ENCODE measurements at regions not wholly inside any gene's neighbourhood (a gene's known extent, or its start where the extent isn't known, plus 50 kb on each side); places are given as distances from the start of the nearest gene placed in this dataset.

DNA sequence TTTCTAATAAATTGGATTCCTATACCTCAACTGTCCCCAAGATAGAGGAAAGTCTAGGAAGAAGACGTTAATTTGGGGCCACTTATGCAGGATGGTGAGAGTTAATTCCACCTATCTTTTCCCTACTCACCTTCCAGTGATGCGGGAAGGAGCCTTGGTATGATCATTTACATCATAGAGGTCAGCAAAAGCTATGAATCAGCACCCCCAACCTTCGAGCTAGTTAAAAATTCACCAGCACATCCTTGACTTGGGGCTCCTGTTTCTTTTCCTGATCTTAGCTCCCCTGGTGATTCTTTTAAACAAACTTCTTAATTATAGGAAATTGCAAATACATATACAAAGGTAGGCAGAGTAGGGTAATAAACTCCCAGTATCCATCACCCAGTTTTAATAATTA, 366.6 kb downstream of the SOX2 start:
- DNase-seq (ENCODE audit: low spot score): no peak

GRCh38 chr3:182078929-182079328, 367.2 kb downstream of the SOX2 start:
- DNase-seq (ENCODE audit: low spot score): no peak

GRCh38 chr3:182081096-182081495, 369.4 kb downstream of the SOX2 start:
- DNase-seq (ENCODE audit: low spot score): no peak

GRCh38 chr3:182083112-182083511, 371.4 kb downstream of the SOX2 start:
- DNase-seq (ENCODE audit: low spot score): no peak

DNA sequence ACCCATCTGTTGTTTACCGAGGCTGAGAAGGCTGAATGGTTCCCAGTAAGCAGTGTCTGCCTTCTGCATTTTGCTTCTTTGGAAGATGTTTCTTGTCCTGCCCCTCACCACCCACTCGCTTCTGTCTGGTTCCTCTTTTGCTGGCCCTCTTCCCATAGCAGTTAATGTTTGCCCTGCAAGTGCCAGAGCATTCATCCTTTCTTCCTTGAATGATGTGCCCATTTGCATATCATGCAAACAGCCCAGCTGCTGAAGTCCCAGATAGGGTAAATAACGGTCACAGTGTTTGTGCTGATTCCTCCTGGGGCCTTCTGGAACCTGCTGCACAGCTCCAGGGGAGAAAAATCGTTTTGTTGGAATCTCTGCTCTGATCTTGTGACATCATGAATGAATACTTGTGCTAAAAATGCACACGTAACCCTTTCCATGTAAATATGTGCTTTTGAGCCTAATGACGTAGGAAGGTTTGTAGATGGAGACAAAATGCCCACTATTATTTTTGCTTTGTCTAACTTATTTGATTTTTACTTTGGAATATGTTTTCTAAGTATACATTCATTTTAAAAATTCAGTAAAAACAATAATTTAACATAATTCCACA, 381.0 kb downstream of the SOX2 start:
- no peak for DNase-seq (ENCODE audit: low spot score)

DNA sequence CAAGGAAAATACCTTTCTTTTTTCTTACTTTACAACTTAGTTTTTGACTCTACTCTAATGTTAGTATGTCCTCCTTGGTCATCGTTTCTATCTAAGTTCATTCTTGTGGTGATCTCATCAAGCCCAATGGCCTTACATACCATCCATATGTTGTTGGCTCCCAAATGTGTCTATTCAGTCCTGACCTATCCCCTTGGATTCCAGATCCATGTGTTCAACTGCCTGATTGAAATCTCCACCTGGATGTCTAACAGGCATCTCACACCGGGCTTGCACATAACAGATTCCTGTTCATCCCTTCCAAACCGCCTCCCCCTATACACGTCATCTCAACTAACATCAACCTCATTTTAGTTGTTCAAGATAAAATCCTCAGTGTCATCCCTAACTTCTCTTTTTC, 382.6 kb downstream of the SOX2 start:
- DNase-seq (ENCODE audit: low spot score): no peak

GRCh38 chr3:182104881-182105280, 393.2 kb downstream of the SOX2 start:
- no peak for DNase-seq (ENCODE audit: low spot score)

DNA sequence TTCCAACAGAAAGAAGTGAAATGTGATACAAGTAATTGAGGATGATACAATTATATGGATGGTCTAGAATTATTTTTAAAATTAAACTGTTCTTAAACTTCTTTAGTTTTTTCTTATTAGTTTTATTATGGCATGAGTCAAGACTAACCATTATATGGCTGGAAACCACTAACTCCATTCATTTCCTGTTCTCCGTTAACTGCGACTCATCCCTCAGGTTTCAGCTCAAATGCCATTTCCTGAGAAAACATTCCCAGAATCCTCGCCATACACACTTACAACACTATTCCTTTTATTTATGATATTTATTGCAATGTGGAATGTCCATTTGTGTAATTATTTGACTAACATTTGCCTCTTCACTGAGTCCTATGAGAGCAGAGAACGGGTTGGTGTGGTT, 394.1 kb downstream of the SOX2 start:
- no peak for DNase-seq (ENCODE audit: low spot score)

DNA sequence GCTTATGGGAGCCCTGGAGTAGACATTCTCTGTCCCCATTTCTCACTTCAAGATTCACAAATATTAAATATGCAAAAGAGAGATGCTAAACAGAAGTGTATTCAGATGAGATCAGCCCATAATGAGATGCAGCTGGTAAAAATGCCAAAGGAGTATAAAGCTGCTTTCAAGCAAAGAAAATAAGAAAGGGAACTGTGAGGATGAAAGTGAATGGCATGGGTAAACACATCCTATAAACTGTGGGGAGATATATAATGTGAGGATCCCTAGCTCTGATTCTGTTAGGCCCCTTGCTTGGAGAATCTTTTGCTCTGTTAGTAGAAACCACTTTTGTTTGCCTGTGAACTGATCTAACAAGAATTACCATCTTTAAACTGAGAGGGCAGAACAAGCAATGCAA, 396.6 kb downstream of the SOX2 start:
- no peak for DNase-seq (ENCODE audit: low spot score)

DNA sequence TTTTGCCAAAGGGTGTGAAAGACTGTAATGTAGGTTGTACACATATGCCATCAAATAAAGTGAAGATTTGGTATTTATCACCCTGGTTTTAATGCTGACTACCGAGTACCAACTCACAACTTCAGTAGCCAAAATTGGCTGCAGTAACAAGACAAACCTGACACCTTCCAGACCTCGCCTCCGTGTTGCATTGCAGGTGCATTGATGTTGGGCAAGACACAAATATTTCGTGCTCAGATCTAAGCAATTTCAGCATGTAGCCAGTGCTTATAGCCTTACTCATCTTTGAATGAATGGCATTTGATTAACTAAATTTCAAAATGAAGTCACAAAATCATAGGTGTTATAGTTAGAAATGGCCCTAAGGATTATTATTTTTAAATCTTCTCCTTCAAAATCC, 400.2 kb downstream of the SOX2 start:
- no peak for DNase-seq (ENCODE audit: low spot score)

GRCh38 chr3:182115328-182116015, 403.7 kb downstream of the SOX2 start:
- no peak for DNase-seq (ENCODE audit: low spot score)

GRCh38 chr3:182116386-182116785, 404.7 kb downstream of the SOX2 start:
- no peak for DNase-seq (ENCODE audit: low spot score)

- no peak for DNase-seq (ENCODE audit: low spot score)
Observed at GRCh38 chr3:182117131-182117530, 405.4 kb downstream of the SOX2 start.

DNA sequence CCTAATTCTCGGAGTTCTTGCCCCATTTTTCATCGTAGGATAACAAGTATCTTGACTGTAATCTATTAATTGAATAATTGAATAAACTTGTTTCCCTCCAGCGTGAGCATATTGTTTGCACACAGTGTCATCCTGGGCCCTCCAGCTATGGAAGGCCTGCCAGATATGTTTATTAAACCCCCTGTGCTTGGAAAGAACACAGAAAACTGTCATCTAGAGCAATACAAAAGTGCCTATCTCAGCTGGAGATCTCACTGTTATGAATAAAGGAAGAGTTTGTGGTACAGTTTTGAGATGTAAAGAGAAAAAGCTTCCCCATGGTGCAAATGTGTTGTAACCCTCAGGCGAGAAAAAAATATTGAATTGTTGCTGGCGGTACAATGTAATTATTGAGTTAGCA, 405.9 kb downstream of the SOX2 start:
- DNase-seq (ENCODE audit: low spot score): no peak

DNA sequence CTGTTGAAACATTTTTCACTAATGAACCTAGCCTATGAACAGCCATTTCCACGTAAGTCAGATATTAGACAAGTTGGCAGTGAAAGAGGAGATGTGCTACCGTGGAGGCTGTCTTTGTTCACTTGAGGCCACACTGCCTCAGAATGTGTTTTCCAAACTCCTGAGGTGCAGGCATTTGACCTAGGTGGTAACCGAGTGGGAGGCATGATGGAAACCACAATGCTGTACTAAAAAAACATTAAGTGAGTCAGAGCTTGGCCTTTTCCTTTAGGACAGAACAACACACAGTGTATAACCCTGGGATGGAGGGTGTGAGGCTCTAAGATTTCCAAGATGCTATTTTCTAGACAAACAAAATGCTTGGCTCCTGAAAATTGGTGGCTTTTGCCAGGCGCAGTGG, 406.3 kb downstream of the SOX2 start:
- no peak for DNase-seq (ENCODE audit: low spot score)

DNA sequence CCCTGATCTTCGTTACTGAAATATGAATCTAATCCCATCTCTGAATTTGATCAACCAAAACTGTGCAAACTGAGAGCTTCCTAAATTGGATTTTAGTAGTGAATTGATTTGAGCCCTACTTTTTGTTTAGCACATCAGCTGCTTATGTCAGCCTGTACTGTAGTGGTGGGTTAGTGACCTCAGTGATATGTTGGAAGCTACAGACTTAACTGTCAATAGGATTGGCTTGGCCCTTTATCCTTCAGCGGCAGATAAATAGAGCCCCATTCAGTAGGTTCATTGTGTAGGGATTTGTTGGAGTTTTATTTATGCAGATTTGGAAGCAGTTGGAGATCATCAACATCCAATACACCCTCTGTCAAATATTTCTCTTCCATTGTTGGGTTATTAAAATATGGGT, 409.7 kb downstream of the SOX2 start:
- no peak for DNase-seq (ENCODE audit: low spot score)

GRCh38 chr3:182122779-182123178, 411.1 kb downstream of the SOX2 start:
- DNase-seq (ENCODE audit: low spot score): no peak

DNA sequence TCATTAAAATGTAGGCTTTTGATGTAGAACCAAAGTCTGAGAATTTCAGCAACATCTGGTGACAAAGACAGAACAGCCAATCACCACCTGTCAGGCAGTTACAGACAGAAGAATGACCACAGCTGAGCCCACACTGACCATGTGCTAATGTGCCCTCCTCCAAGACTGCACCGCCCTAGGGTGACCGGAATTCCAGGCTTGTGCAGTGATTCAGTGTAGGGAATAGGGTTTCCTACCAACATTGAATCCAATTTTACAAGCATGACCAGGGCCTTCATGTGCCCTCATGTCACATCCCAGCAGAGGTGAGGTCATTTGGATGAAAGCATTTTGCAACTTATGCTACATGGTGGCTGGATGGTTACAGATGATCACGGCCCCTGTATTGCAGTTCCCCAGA, 412.5 kb downstream of the SOX2 start:
- DNase-seq (ENCODE audit: low spot score): no peak

- no peak for DNase-seq (ENCODE audit: low spot score)
Observed at GRCh38 chr3:182124716-182125115, 413.0 kb downstream of the SOX2 start.

DNA sequence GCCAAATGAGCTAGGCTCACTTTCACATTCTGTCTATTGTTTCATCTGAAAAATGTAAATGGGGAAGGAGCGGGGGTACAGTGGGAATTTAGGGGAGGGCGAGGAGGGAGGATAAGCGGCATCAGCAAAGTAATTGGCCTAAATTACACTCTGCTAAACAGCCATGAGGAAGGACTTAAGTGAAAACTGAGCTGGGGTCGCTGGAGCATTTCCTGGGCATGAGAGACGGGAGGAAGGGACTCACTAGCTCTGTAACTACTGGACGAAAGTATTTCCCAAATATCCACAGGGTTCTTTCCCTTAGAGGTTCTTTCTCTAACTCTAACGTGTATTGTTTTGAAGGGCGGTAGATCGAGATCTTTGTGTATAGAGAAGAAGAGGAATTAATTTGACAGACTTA, 418.0 kb downstream of the SOX2 start:
- DNase-seq (ENCODE audit: low spot score): no peak

DNA sequence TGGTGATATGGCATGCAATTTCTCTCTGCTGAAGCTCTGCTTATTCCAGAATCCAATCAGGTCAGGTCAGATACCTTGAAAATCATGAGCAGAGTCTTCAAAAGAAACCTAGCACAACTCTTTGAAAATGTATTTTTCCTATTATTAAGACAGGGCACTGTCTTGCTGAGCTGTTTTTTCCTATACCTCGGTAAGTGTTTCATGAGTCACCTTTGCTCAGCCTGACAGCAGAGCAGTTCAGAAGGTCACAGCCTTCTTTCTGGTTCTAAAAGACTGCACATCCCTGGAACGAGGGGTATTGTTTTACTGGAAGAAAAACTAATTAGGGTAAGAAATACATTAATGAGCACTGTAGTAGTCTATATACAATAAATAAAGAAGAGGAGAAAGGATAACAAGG, 422.0 kb downstream of the SOX2 start:
- DNase-seq (ENCODE audit: low spot score): no peak

DNA sequence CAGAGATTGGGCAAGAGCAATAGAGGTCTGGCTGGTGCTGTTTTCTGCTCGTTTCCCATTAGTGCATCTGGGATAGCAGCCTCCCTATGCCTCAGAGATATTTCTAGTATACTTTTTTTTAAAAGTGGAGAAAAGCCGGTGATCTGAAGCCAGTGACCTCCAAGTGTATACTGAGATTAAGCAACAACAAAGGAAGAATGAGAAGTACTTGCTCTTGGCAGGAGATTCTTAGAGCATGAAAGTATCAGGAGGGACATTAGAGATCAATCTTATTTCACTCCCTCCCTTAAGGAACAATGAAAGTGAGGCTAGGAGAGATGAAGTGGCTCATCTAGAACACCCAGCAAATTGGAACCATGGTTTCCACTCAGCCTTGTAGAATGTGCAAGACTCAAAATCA, 423.3 kb downstream of the SOX2 start:
- DNase-seq (ENCODE audit: low spot score): no peak

DNA sequence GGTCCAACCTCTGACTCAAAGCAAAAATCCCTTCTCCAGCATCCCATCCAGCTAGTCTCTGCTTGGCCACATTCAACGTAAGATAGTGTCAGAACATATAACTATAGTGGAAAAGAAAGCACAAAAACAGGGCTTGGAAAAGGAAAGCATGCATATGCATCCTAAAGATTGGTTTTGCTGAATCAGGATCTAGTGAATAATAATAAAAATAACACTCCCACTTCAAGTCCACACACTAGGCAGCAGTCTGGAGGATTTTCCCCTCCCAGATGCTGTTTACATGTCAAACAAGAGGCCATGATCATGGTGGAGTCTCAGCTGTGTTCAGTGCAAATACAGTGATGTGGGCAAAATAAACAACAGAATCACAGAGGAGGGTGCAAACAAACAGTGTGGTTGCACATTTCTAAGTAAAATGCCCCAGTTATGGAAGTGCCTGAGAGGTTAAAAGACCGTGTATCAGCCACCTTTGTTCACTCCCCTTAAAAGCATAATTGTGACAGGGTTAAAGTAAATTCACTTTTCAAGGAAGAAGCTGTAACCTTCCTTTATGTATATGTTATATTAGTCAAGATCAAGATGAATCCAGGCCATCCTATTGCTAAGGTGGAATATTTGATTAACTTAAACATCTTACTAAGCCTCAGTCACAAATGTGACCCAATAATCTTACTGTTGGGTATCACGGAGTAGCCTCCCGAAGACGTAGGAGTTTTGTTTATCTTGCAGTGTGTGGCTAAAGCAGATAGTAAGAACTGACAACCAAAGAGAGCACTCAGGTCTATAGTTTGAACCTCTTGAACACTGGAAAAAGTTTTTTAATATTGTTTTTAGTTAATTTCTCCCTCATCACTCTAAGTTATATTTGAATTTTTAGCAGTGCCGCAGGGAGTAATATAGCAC, 424.5 kb downstream of the SOX2 start:
- no peak for DNase-seq (ENCODE audit: low spot score)
